Neural progenitor cell (in vitro differentiated cells): ENCODE measurements at regions not wholly inside any gene's neighbourhood (a gene's known extent, or its start where the extent isn't known, plus 50 kb on each side); places are given as distances from the start of the nearest gene placed in this dataset.

Source experiments
- CTCF ChIP-seq: fragments of 200-600 bp; sonication (generic); IDR thresholded peaks from 2 replicates; pipeline ENCODE4 v1.5.1; 2017; ENCODE audit warnings: antibody characterized with exemption, mild to moderate bottlenecking
- EZH2 ChIP-seq: fragments of 200-600 bp; sonication (generic); IDR thresholded peaks from 2 replicates; pipeline ENCODE4 v1.6.1; 2017; ENCODE audit warnings: antibody characterized with exemption, mild to moderate bottlenecking, moderate library complexity

- TF ChIP-seq CTCF = no peak
- no peak for TF ChIP-seq EZH2
Observed at GRCh38 chr10:33982995-33983394, 648.5 kb upstream of the NRP1 start.
